ENCODE measurements at regions not wholly inside any gene's neighbourhood (a gene's known extent, or its start where the extent isn't known, plus 50 kb on each side); places are given as distances from the start of the nearest gene placed in this dataset.

DNA sequence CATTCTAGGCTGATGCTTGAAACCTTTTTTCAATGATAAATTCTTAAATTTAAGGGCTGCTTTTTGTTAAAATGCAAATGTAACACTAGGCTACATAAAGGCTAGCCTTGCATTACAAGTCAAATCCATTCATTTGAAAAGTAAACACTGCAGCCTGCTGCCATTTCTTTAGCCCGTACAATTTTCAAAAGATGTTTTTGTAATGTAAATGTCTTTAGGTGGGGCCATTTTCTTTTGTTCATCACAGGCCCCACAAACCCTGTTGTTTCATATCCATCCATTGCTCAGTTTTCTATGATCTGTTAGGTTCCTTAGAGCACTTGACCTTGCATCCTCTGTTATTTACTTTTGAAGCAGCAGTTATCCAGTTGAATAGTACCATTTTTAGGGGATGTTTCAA is 296.2 kb upstream of the AMOT start (continued):
- TF ChIP-seq TAF15 (IDR thresholded peaks at IDR 0.05; ENCODE audit: low read depth, low read length, poor library complexity, severe bottlenecking) (no peak), ZMYM3 (CRISPR knock-in tag; IDR thresholded peaks at IDR 0.05) (no peak), ZMYM2 (CRISPR knock-in tag; IDR thresholded peaks at IDR 0.05) (no peak), HDAC1 (CRISPR knock-in tag; IDR thresholded peaks at IDR 0.05) (no peak), KDM6A (CRISPR knock-in tag; IDR thresholded peaks at IDR 0.05; ENCODE audit: low read depth) (no peak), SMYD3 (CRISPR knock-in tag; IDR thresholded peaks at IDR 0.05) (no peak), PHF8 (CRISPR knock-in tag; IDR thresholded peaks at IDR 0.05) (no peak), HNRNPUL1 (IDR thresholded peaks at IDR 0.05; ENCODE audit: low read depth, low read length) (no peak)
- TF ChIP-seq, protein P1, sequence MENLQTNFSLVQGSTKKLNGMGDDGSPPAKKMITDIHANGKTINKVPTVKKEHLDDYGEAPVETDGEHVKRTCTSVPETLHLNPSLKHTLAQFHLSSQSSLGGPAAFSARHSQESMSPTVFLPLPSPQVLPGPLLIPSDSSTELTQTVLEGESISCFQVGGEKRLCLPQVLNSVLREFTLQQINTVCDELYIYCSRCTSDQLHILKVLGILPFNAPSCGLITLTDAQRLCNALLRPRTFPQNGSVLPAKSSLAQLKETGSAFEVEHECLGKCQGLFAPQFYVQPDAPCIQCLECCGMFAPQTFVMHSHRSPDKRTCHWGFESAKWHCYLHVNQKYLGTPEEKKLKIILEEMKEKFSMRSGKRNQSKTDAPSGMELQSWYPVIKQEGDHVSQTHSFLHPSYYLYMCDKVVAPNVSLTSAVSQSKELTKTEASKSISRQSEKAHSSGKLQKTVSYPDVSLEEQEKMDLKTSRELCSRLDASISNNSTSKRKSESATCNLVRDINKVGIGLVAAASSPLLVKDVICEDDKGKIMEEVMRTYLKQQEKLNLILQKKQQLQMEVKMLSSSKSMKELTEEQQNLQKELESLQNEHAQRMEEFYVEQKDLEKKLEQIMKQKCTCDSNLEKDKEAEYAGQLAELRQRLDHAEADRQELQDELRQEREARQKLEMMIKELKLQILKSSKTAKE (CRISPR knock-in tag; IDR thresholded peaks at IDR 0.05; ENCODE audit: borderline replicate concordance), result no peak

DNA sequence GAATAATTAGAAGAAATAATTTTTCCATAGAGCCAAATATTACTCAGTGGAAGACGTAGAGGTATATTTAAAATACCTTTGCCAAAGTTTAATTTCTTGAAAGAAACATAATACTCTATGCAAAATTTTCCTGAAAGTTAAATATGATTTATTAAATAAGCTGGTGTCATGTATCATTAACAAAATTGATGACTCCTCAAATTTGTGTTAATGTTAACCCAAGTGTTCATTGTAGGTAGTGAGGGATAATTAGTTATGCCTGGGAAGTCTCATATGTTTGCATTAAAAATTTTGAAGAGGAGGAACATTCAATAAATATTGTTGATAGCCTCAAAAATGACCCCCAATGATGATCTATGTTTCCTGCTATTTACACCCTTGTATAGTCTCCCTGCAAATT is 292.7 kb upstream of the AMOT start:
- ChIA-PET POLR2A (no interaction called here), CTCF (ENCODE audit: low intra/inter-chr PET ratio, low total read pairs) (no interaction called here)
- TF ChIP-seq HDAC6 (IDR thresholded peaks at IDR 0.05; ENCODE audit: low read depth, low read length), result no peak
- peak; percentile 53; the same call in 1 of the 2 replicates for TF ChIP-seq MAFF (IDR thresholded peaks at IDR 0.05; ENCODE audit: low read depth, low read length)
- peak; percentile 70 to 73; a peak in 3 of 4 replicates for TF ChIP-seq MAFK (conservative IDR thresholded peaks at IDR 0.05 in 1 of 2, IDR thresholded peaks at IDR 0.05 in 1 of 2; ENCODE audit: low read length in 2 of 2)
- no TSS peak for BruUV-seq (replicated peaks)
- FAIRE-seq (no peak), ATAC-seq (no peak), DNase-seq (ENCODE audit: low spot score) (no peak)
- Histone ChIP-seq H3K79me2 (ENCODE audit: insufficient read depth, low read length) (no peaks in the 10 kb centered on the region), H3K27ac (ENCODE audit: extremely low read length, insufficient read depth, low read length) (no peak overlapping the region), H3K27me3 (ENCODE audit: control insufficient read depth in 1 of 2, insufficient read depth in 2 of 2, low read length in 2 of 2) (no peaks in the 10 kb centered on the region), H3K36me3 (replicated peaks in 1 of 2; ENCODE audit: control insufficient read depth in 1 of 2, insufficient read depth in 2 of 2, low read length in 2 of 2) (no peaks in the 10 kb centered on the region), H2AFZ (ENCODE audit: low read length) (no peak overlapping the region), H3K4me1 (ENCODE audit: insufficient read depth, low read length) (no peaks in the 10 kb centered on the region), H3K4me3 (replicated peaks in 1 of 3; ENCODE audit: insufficient read depth in 1 of 3, low read depth in 2 of 3, low read length in 3 of 3) (no peak overlapping the region), H3K9ac (ENCODE audit: insufficient read depth, low read depth, low read length) (no peak overlapping the region), H4K20me1 (ENCODE audit: insufficient read depth, low read length) (no peaks in the 10 kb centered on the region), H3K9me3 (ENCODE audit: low read length) (no peaks in the 10 kb centered on the region), H3K4me2 (ENCODE audit: low read depth, low read length) (no peak overlapping the region)
- intact Hi-C loops (cut with micrococcal nuclease; ENCODE audit: unreplicated experiment), result no loop called here
- WGBS (ENCODE audit: low lambda C conversion rate), result 0% methylated on average over 1 of the region's 1 CpG
- in situ Hi-C loops (cut with HindIII; ENCODE audit: extremely low pct_ligation_motif_present, low pct_unique_long_range_greater_than_20kb), result no loop called here
